Cardiac fibroblast (primary cell): ENCODE measurements at regions not wholly inside any gene's neighbourhood (a gene's known extent, or its start where the extent isn't known, plus 50 kb on each side); places are given as distances from the start of the nearest gene placed in this dataset.

Experiments
- DNase-seq, 2 donors: peaks; one replicate each; pipeline versions ENCODE4 v3.0.0 to v3.0.0-alpha.2; 2010; ENCODE audit warnings: low read depth in 2 of 2
- H3K4me3 ChIP-seq, 2 donors: replicated peaks in 1 of 2; 1 replicate in 1 of 2; 2 replicates in 1 of 2; pipeline ENCODE4 v1.5.1; 2011; ENCODE audit warnings: low read depth in 2 of 2, low read length in 2 of 2, mild to moderate bottlenecking in 2 of 2, moderate library complexity in 1 of 2
- CTCF ChIP-seq: IDR thresholded peaks from one replicate; pipeline ENCODE4 v1.5.1; 2011; ENCODE audit warnings: low read depth, mild to moderate bottlenecking, low read length, inconsistent platforms

- H3K4me3 ChIP-seq = no peak overlapping the region
- DNase-seq = no peak
- no peak for TF ChIP-seq CTCF
Observed at GRCh38 chr10:81071087-81071796, 533.5 kb downstream of the SH2D4B start.

DNA sequence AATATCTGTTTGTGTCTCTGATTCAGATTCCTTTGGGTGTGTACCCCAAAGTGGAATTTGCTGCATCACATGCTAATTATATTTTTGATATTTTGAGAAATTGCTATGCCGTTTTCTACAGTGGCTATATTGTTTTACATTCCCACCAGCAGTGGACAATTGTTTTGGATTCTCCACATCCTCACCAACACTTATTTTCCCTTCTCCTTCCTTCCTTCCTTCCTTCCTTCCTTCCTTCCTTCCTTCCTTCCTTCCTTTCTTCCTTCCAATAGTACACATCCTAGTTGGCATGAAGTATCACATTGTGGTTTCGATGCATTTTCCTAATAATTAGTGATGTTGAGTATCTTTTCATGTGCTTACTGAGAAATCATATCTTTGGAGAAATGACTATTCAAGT lies 535.5 kb downstream of the SH2D4B start:
- H3K4me3 ChIP-seq = no peak overlapping the region
- TF ChIP-seq CTCF = no peak
- no peak for DNase-seq

- TF ChIP-seq CTCF = no peak
- H3K4me3 ChIP-seq = no peak overlapping the region
- no peak for DNase-seq
Observed at GRCh38 chr10:81081887-81082620, 544.4 kb downstream of the SH2D4B start.

DNA sequence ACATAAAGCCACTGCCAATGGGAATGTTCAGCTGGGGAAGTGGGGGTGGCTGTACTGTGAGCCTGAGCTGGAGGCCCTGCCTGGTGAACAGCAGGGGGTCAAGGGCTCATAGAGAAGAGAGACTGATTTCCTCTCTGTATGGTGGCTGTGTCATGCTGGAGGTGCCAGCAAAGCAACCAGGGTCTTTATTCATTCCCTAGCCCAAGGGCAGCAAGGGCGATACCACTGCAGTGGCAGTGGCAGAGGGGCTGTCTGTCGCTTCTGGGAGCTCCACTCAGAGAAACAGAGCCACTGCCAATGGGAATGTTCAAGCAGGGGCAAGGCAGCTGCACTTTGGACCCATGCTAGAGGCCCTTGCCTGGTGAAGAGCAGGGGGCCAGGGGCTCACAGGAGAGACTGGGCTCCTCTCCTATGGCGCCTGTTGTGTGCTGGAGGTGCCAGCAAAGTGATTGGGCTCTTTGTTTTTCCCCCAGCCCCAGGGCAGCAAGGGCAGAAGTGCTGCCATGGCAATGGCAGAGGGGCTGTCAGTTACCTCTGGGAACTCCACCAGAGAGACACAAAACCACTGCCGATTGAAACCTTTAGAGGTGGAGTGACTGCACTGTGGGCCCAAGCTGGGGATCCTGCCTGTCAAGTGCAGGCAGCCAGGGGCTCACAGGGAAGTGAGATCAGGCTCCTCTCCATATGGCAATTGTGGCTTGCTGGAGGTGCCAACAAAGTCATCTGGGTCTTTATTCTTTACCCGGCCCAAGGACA lies 545.1 kb downstream of the SH2D4B start:
- TF ChIP-seq CTCF = no peak
- DNase-seq = no peak
- H3K4me3 ChIP-seq = no peak overlapping the region

DNA sequence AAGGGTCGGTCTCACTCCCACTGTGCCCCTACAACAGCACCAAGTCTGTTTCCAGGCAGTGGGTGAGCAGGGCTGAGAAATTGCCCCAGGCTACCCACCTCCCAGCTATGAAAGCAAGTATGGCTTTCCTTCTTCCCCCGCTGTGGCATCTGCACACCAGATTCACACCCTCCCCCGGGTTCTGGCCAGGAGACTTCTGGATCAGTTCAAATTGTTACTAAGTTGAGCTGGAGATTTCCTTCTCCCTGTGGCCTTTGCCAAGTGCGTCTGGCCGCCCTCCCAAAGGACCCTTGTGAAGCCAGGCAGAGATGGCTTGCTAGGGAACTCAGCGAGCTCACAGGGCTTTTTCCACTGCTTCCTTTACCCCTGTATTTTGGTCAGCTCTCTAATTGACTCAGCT lies 555.4 kb downstream of the SH2D4B start:
- H3K4me3 ChIP-seq = no peak overlapping the region
- TF ChIP-seq CTCF = no peak
- no peak for DNase-seq

- H3K4me3 ChIP-seq = no peak overlapping the region
- no peak for DNase-seq
- no peak for TF ChIP-seq CTCF
Observed at GRCh38 chr10:81095238-81095637, 557.5 kb downstream of the SH2D4B start.
